ENCODE measurements at regions not wholly inside any gene's neighbourhood (a gene's known extent, or its start where the extent isn't known, plus 50 kb on each side); places are given as distances from the start of the nearest gene placed in this dataset.

- TF ChIP-seq CTCF (conservative IDR thresholded peaks at IDR 0.05 in 1 of 2, IDR thresholded peaks at IDR 0.05 in 1 of 2; ENCODE audit: low read depth in 1 of 2, low read length in 2 of 2) (no peak), EZH2 (IDR thresholded peaks at IDR 0.05; ENCODE audit: low read length, missing control alignments) (no peak)
- H4K20me1 ChIP-seq (ENCODE audit: control insufficient read depth, extremely low read depth, insufficient read depth, low read length), result no peaks in the 10 kb centered on the region
- H3K4me2 ChIP-seq (ENCODE audit: extremely low read depth, insufficient read depth, low read length), result no peak overlapping the region
- H2AFZ ChIP-seq (ENCODE audit: low read length), result no peak overlapping the region
- no peaks in the 10 kb centered on the region for H3K27me3 ChIP-seq (ENCODE audit: control insufficient read depth, insufficient read depth, low read length)
- H3K9ac ChIP-seq (ENCODE audit: insufficient read depth, low read length), result no peak overlapping the region
- H3K4me3 ChIP-seq (replicated peaks in 1 of 4; ENCODE audit: control extremely low read depth in 1 of 4, insufficient read depth in 1 of 4, low read depth in 3 of 4, low read length in 4 of 4), result no peak overlapping the region
- DNase-seq (ENCODE audit: low read depth in 2 of 2), result no peak
- no peaks in the 10 kb centered on the region for H3K36me3 ChIP-seq (ENCODE audit: control insufficient read depth, insufficient read depth, low read length)
- H3K27ac ChIP-seq (ENCODE audit: insufficient read depth, low read length), result no peak overlapping the region
- no peaks in the 10 kb centered on the region for H3K79me2 ChIP-seq (ENCODE audit: control insufficient read depth, insufficient read depth, low read length)
- no peaks in the 10 kb centered on the region for H3K9me3 ChIP-seq (ENCODE audit: control insufficient read depth, insufficient read depth, low read depth, low read length)
- H3K4me1 ChIP-seq (ENCODE audit: control insufficient read depth, extremely low read depth, insufficient read depth, low read length), result peaks cover 5% of the 10 kb centered on the region
Measured at GRCh38 chr22:19578180-19579004, 54.2 kb upstream of the CLDN5 start.

DNA sequence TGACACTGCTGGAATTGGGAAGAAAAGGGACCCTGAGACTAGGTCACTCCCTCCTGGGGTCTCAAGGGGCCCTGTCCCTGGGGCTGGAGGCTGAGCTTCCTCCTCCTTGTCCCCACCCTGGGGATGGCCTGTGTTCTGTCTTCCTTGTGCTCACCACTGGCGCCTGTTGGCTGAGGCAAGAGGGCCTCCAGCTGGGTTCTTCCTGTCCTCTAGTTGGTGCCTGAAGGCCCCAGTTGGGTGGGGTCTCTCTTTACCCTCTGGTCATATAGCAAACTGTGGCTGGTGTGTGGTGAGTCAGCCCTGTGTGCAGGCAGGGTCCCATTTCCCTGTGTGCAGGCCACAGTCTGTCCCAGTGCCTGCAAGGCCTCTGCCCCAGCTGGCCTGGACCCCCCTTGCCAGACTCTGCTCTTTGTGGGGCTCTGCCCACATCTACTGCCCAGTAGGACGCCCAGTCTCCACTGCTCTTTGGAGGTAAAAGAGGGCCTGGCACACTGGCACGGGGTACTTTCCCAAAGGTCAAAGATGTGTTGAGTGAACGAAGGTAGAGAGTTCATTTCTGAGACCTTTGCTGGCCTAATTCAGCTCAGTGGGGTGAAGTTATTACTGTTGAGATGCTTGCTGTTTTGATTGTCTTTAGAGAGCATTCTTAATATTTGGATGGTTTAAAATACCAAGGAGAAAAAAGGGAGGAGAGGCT, 55.1 kb upstream of the CLDN5 start:
- peak in 1 of 2 donors; percentile 4 for DNase-seq (ENCODE audit: low read depth in 2 of 2)
- no peaks in the 10 kb centered on the region for H3K79me2 ChIP-seq (ENCODE audit: control insufficient read depth, insufficient read depth, low read length)
- TF ChIP-seq CTCF (conservative IDR thresholded peaks at IDR 0.05 in 1 of 2, IDR thresholded peaks at IDR 0.05 in 1 of 2; ENCODE audit: low read depth in 1 of 2, low read length in 2 of 2) (no peak), EZH2 (IDR thresholded peaks at IDR 0.05; ENCODE audit: low read length, missing control alignments) (no peak)
- no peak overlapping the region for H3K27ac ChIP-seq (ENCODE audit: insufficient read depth, low read length)
- no peak overlapping the region for H3K9ac ChIP-seq (ENCODE audit: insufficient read depth, low read length)
- no peaks in the 10 kb centered on the region for H3K36me3 ChIP-seq (ENCODE audit: control insufficient read depth, insufficient read depth, low read length)
- H2AFZ ChIP-seq (ENCODE audit: low read length), result no peak overlapping the region
- H3K4me1 ChIP-seq (ENCODE audit: control insufficient read depth, extremely low read depth, insufficient read depth, low read length), result peaks cover 5% of the 10 kb centered on the region
- H3K4me3 ChIP-seq (replicated peaks in 1 of 4; ENCODE audit: control extremely low read depth in 1 of 4, insufficient read depth in 1 of 4, low read depth in 3 of 4, low read length in 4 of 4), result no peak overlapping the region
- H3K27me3 ChIP-seq (ENCODE audit: control insufficient read depth, insufficient read depth, low read length), result no peaks in the 10 kb centered on the region
- H3K4me2 ChIP-seq (ENCODE audit: extremely low read depth, insufficient read depth, low read length), result no peak overlapping the region
- no peaks in the 10 kb centered on the region for H4K20me1 ChIP-seq (ENCODE audit: control insufficient read depth, extremely low read depth, insufficient read depth, low read length)
- no peaks in the 10 kb centered on the region for H3K9me3 ChIP-seq (ENCODE audit: control insufficient read depth, insufficient read depth, low read depth, low read length)

DNA sequence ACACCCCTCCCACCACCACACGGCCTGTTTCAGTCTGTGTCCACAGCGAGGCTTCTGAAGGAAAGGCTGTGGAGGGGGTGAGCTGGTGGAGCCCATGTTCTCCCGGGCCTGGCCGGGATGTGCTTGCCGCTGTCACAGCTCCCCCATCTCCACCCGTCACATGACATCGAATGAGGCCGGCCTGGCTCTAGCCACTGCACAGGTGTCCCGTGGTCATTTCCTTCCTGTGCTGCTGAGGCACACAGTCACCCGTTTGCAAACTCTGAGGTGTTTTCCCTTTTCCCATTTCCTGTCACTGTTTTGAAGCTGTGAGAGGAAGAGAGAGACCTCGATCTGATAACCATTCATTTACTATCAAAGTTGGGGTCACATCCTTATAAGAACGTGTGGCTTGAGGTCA, 55.7 kb upstream of the CLDN5 start:
- Histone ChIP-seq H3K9ac (ENCODE audit: insufficient read depth, low read length) (no peak overlapping the region), H3K79me2 (ENCODE audit: control insufficient read depth, insufficient read depth, low read length) (no peaks in the 10 kb centered on the region), H4K20me1 (ENCODE audit: control insufficient read depth, extremely low read depth, insufficient read depth, low read length) (no peaks in the 10 kb centered on the region), H3K4me3 (replicated peaks in 1 of 4; ENCODE audit: control extremely low read depth in 1 of 4, insufficient read depth in 1 of 4, low read depth in 3 of 4, low read length in 4 of 4) (no peak overlapping the region), H3K27ac (ENCODE audit: insufficient read depth, low read length) (no peak overlapping the region), H3K9me3 (ENCODE audit: control insufficient read depth, insufficient read depth, low read depth, low read length) (no peaks in the 10 kb centered on the region), H3K36me3 (ENCODE audit: control insufficient read depth, insufficient read depth, low read length) (no peaks in the 10 kb centered on the region), H3K4me2 (ENCODE audit: extremely low read depth, insufficient read depth, low read length) (no peak overlapping the region), H2AFZ (ENCODE audit: low read length) (no peak overlapping the region), H3K27me3 (ENCODE audit: control insufficient read depth, insufficient read depth, low read length) (no peaks in the 10 kb centered on the region), H3K4me1 (ENCODE audit: control insufficient read depth, extremely low read depth, insufficient read depth, low read length) (peaks cover 5% of the 10 kb centered on the region)
- DNase-seq (ENCODE audit: low read depth in 2 of 2), result no peak
- TF ChIP-seq CTCF (conservative IDR thresholded peaks at IDR 0.05 in 1 of 2, IDR thresholded peaks at IDR 0.05 in 1 of 2; ENCODE audit: low read depth in 1 of 2, low read length in 2 of 2) (no peak), EZH2 (IDR thresholded peaks at IDR 0.05; ENCODE audit: low read length, missing control alignments) (no peak)

Measured in fibroblast of lung (primary cell).